MV-4-11 (cell line): ENCODE measurements at regions not wholly inside any gene's neighbourhood (a gene's known extent, or its start where the extent isn't known, plus 50 kb on each side); places are given as distances from the start of the nearest gene placed in this dataset.
"Not testable (repeated sequence)": the region's sequence is repeated elsewhere in the genome, so short reads cannot be mapped to it uniquely, and the experiment has no call there.

ENCODE experiments used
- DNase-seq: peaks from one replicate; lab custom pipeline; 2025; lab: John Stamatoyannopoulos, UW

- DNase-seq = no peak
Observed at GRCh38 chr9:745761-746380, 95.6 kb upstream of the DMRT1 start.

- no peak for DNase-seq
Observed at GRCh38 chr9:746661-747434, 94.6 kb upstream of the DMRT1 start.

- DNase-seq = no peak
Observed at GRCh38 chr9:747567-747966, 93.9 kb upstream of the DMRT1 start.

- DNase-seq = no peak
Observed at GRCh38 chr9:748861-749497, 92.5 kb upstream of the DMRT1 start.

GRCh38 chr9:749716-750115, 91.8 kb upstream of the DMRT1 start:
- peak; percentile 70 for DNase-seq

- DNase-seq = peak; percentile 49
Observed at GRCh38 chr9:750249-750967, 91.1 kb upstream of the DMRT1 start.

GRCh38 chr9:751137-752051, 90.1 kb upstream of the DMRT1 start:
- peak; percentile 15 for DNase-seq

- DNase-seq = peak; percentile 80
Observed at GRCh38 chr9:752201-752600, 89.3 kb upstream of the DMRT1 start.

- DNase-seq = peak; percentile 18
Observed at GRCh38 chr9:752681-753200, 88.8 kb upstream of the DMRT1 start.

- not testable (repeated sequence) for DNase-seq
Observed at GRCh38 chr9:753734-754133, 87.8 kb upstream of the DMRT1 start.

- DNase-seq = no peak
Observed at GRCh38 chr9:754150-754931, 87.2 kb upstream of the DMRT1 start.

- DNase-seq = peak; percentile 97
Observed at GRCh38 chr9:755454-756381, 85.8 kb upstream of the DMRT1 start.

GRCh38 chr9:757246-757881, 84.1 kb upstream of the DMRT1 start:
- peak; percentile 36 for DNase-seq

- DNase-seq = peak; percentile 63
Observed at GRCh38 chr9:758146-758545, 83.4 kb upstream of the DMRT1 start.

- DNase-seq = no peak
Observed at GRCh38 chr9:759541-759940, 82.0 kb upstream of the DMRT1 start.

- DNase-seq = no peak
Observed at GRCh38 chr9:759983-760736, 81.3 kb upstream of the DMRT1 start.

- no peak for DNase-seq
Observed at GRCh38 chr9:761176-761792, 80.2 kb upstream of the DMRT1 start.
